Calu3 (cell line): ENCODE measurements at regions not wholly inside any gene's neighbourhood (a gene's known extent, or its start where the extent isn't known, plus 50 kb on each side); places are given as distances from the start of the nearest gene placed in this dataset.

Experiments used
- BruUV-seq: library from RNA; stranded (reverse); fragments of 400-500 nt; replicated peaks from 2 replicates; lab custom pipeline; 2021; lab: Mats Ljungman, UMichigan
- CTCF ChIA-PET: fragments of 300-600 bp; sonication (Branson Sonifier 250); formaldehyde crosslinking; loops from one replicate; lab custom pipeline; 2022; ENCODE audit warnings: antibody characterized with exemption; lab: Charles Lee
- DNase-seq: peaks from one replicate; pipeline ENCODE4 v3.0.0; 2022
- H3K27ac Mint-ChIP-seq: one replicate; pipeline ENCODE4 v1.8.0; 2022; ENCODE audit warnings: mixed read lengths; ENCODE audit not compliant: unreplicated experiment
- H3K27me3 Mint-ChIP-seq: one replicate; pipeline ENCODE4 v1.8.0; 2022; ENCODE audit warnings: mixed read lengths; ENCODE audit not compliant: unreplicated experiment
- H3K36me3 Mint-ChIP-seq: one replicate; pipeline ENCODE4 v1.8.0; 2022; ENCODE audit warnings: mild to moderate bottlenecking, moderate library complexity, mixed read lengths; ENCODE audit not compliant: insufficient read depth, unreplicated experiment
- H3K4me1 Mint-ChIP-seq: one replicate; pipeline ENCODE4 v1.8.0; 2022; ENCODE audit warnings: mild to moderate bottlenecking, low read depth, mixed read lengths; ENCODE audit not compliant: unreplicated experiment
- H3K4me3 Mint-ChIP-seq: one replicate; pipeline ENCODE4 v1.8.0; 2022; ENCODE audit warnings: mild to moderate bottlenecking, low read depth, moderate library complexity, mixed read lengths; ENCODE audit not compliant: unreplicated experiment
- H3K9me3 Mint-ChIP-seq: one replicate; pipeline ENCODE4 v1.8.0; 2022; ENCODE audit warnings: low read depth, mixed read lengths; ENCODE audit not compliant: unreplicated experiment
- CTCF ChIP-seq: fragments of 200-600 bp; IDR thresholded peaks from one replicate; pipeline ENCODE4 v1.8.0; 2022; ENCODE audit warnings: antibody characterized with exemption; ENCODE audit not compliant: unreplicated experiment
- intact Hi-C: fragments of 100-400 bp; cut with micrococcal nuclease; formaldehyde crosslinking; loops from one replicate; pipeline ENCODE4 v1.10.0; 2022; ENCODE audit not compliant: unreplicated experiment

GRCh38 chr7:26614503-26614902, 249.9 kb downstream of the SKAP2 start:
- Mint-ChIP-seq H3K9me3 (peaks cover 4% of the 10 kb centered on the region), H3K36me3 (no peaks in the 10 kb centered on the region), H3K4me3 (no peak overlapping the region), H3K4me1 (peaks cover 11% of the 10 kb centered on the region), H3K27me3 (peaks cover 13% of the 10 kb centered on the region), H3K27ac (no peak overlapping the region)
- intact Hi-C loops = no loop called here
- no TSS peak for BruUV-seq
- DNase-seq = no peak
- no peak for TF ChIP-seq CTCF
- CTCF ChIA-PET = interaction anchor here (1.1 kb wide), 1 partner anchor 11 kb away, joined by 3 read pairs; no protein-coding TSS in a partner anchor

GRCh38 chr7:26616235-26616634, 248.2 kb downstream of the SKAP2 start:
- H3K4me1 Mint-ChIP-seq = peaks cover 11% of the 10 kb centered on the region
- CTCF ChIA-PET = no interaction called here
- intact Hi-C loops = no loop called here
- DNase-seq = no peak
- no peak overlapping the region for H3K27ac Mint-ChIP-seq
- no peak overlapping the region for H3K4me3 Mint-ChIP-seq
- TF ChIP-seq CTCF = no peak
- H3K27me3 Mint-ChIP-seq = peaks cover 9% of the 10 kb centered on the region
- H3K9me3 Mint-ChIP-seq = peaks cover 4% of the 10 kb centered on the region
- no TSS peak for BruUV-seq
- H3K36me3 Mint-ChIP-seq = no peaks in the 10 kb centered on the region

- intact Hi-C loops = no loop called here
- no peaks in the 10 kb centered on the region for H3K36me3 Mint-ChIP-seq
- H3K4me1 Mint-ChIP-seq = peaks cover 11% of the 10 kb centered on the region
- peaks cover under 1% of the 10 kb centered on the region for H3K27me3 Mint-ChIP-seq
- no peak for DNase-seq
- peaks cover 4% of the 10 kb centered on the region for H3K9me3 Mint-ChIP-seq
- no peak overlapping the region for H3K27ac Mint-ChIP-seq
- CTCF ChIA-PET = interaction anchor here (0.5 kb wide), 1 partner anchor 201 kb away, joined by 3 read pairs; no protein-coding TSS in a partner anchor
- H3K4me3 Mint-ChIP-seq = no peak overlapping the region
- TF ChIP-seq CTCF = no peak
- no TSS peak for BruUV-seq
Observed at GRCh38 chr7:26617066-26617465, 247.3 kb downstream of the SKAP2 start.
